NCI-H748 (cell line): ENCODE measurements at regions not wholly inside any gene's neighbourhood (a gene's known extent, or its start where the extent isn't known, plus 50 kb on each side); places are given as distances from the start of the nearest gene placed in this dataset.
"Not testable (repeated sequence)": the region's sequence is repeated elsewhere in the genome, so short reads cannot be mapped to it uniquely, and the experiment has no call there.

Source experiments
- DNase-seq: peaks from one replicate; lab custom pipeline; 2025; ENCODE audit not compliant: unreplicated experiment; lab: John Stamatoyannopoulos, UW

- no peak for DNase-seq
These were observed 573.2 kb upstream of the PCDH20 start for GRCh38 chr13:61988810-61989209.

GRCh38 chr13:61975001-61975400 is 559.4 kb upstream of the PCDH20 start:
- no peak for DNase-seq

- no peak for DNase-seq
These were observed 550.1 kb upstream of the PCDH20 start for GRCh38 chr13:61965756-61966155.

GRCh38 chr13:61960981-61961380 is 545.3 kb upstream of the PCDH20 start:
- peak; percentile 23 for DNase-seq

- DNase-seq, result peak; percentile 58
These were observed 538.4 kb upstream of the PCDH20 start for GRCh38 chr13:61954092-61954491.

- no peak for DNase-seq
These were observed 535.2 kb upstream of the PCDH20 start for GRCh38 chr13:61950828-61951227.

- no peak for DNase-seq
These were observed 528.8 kb upstream of the PCDH20 start for GRCh38 chr13:61944329-61944929.

GRCh38 chr13:61935710-61936109 is 520.1 kb upstream of the PCDH20 start:
- no peak for DNase-seq

GRCh38 chr13:61927648-61928047 is 512.0 kb upstream of the PCDH20 start:
- no peak for DNase-seq

GRCh38 chr13:61918841-61919240 is 503.2 kb upstream of the PCDH20 start:
- DNase-seq, result no peak

GRCh38 chr13:61916483-61916882 is 500.8 kb upstream of the PCDH20 start:
- DNase-seq, result no peak

GRCh38 chr13:61913183-61913582 is 497.5 kb upstream of the PCDH20 start:
- no peak for DNase-seq

- no peak for DNase-seq
These were observed 493.4 kb upstream of the PCDH20 start for GRCh38 chr13:61908906-61909615.

GRCh38 chr13:61905054-61905453 is 489.4 kb upstream of the PCDH20 start:
- no peak for DNase-seq

- no peak for DNase-seq
These were observed 486.4 kb upstream of the PCDH20 start for GRCh38 chr13:61901946-61902541.

- DNase-seq, result no peak
These were observed 484.4 kb upstream of the PCDH20 start for GRCh38 chr13:61900033-61900432.

GRCh38 chr13:61898207-61898606 is 482.6 kb upstream of the PCDH20 start:
- no peak for DNase-seq

GRCh38 chr13:61891401-61891800 is 475.8 kb upstream of the PCDH20 start:
- DNase-seq, result no peak

- no peak for DNase-seq
These were observed 469.2 kb upstream of the PCDH20 start for GRCh38 chr13:61884830-61885229.

- DNase-seq, result peak; percentile 29
These were observed 465.1 kb upstream of the PCDH20 start for GRCh38 chr13:61880578-61881283.

GRCh38 chr13:61878565-61878964 is 462.9 kb upstream of the PCDH20 start:
- not testable (repeated sequence) for DNase-seq
